A549 (cell line): ENCODE measurements at regions not wholly inside any gene's neighbourhood (a gene's known extent, or its start where the extent isn't known, plus 50 kb on each side); places are given as distances from the start of the nearest gene placed in this dataset.
A peak's percentile ranks its signal among the peaks of the same experiment; 100 is the strongest.

Experiments used
- ATAC-seq, 2 experiments: fragments of 200-7000 bp in 1 of 2; fragments of >200 bp in 1 of 2; cut with Nextera tagmentation in 1 of 2; cut with Tn5 transposase in 1 of 2; 3 replicates each; pipeline versions ENCODE4 v1.8.0 to v1.9.1; 2018 to 2020; ENCODE audit warnings: mild to moderate bottlenecking in 1 of 2, moderate library complexity in 1 of 2
- CTCF ChIA-PET: fragments of 300-600 bp; sonication (Branson Sonifier 250); formaldehyde crosslinking; extraction: SDS; loops from one replicate; lab custom pipeline; 2021; ENCODE audit warnings: antibody characterized with exemption, inconsistent platforms; lab: Yijun Ruan, JAX
- POLR2A ChIA-PET: fragments of 350-600 bp; formaldehyde crosslinking; extraction: SDS; loops from one replicate; lab custom pipeline; 2021; ENCODE audit warnings: antibody characterized with exemption, inconsistent platforms; lab: Yijun Ruan, JAX
- DNase-seq, 2 experiments: peaks; one replicate each; pipeline versions ENCODE4 v3.0.0 to v3.0.0-alpha.2; 2011 to 2016; ENCODE audit warnings: low read depth in 1 of 2, low spot score in 1 of 2
- FAIRE-seq: peaks from 2 replicates; lab custom pipeline; 2011; peaks lifted over from hg19 to GRCh38; lab: Jason Lieb, UNC
- H3K27ac ChIP-seq, 2 experiments: fragments of >200 bp; sonication (Bioruptor Twin); formaldehyde crosslinking; 3 replicates each; pipeline ENCODE4 v1.5.1; 2016 to 2017
- H3K4me1 ChIP-seq: fragments of >200 bp; sonication (Bioruptor Twin); formaldehyde crosslinking; 3 replicates; pipeline ENCODE4 v1.6.1; 2016
- H3K4me2 ChIP-seq: fragments of >200 bp; sonication (Bioruptor Twin); formaldehyde crosslinking; 3 replicates; pipeline ENCODE4 v1.6.1; 2016
- H3K4me3 ChIP-seq: fragments of >200 bp; sonication (Bioruptor Twin); formaldehyde crosslinking; 3 replicates; pipeline ENCODE4 v1.5.1; 2016
- H3K9me3 ChIP-seq: fragments of >200 bp; sonication (Bioruptor Twin); formaldehyde crosslinking; 3 replicates; pipeline ENCODE4 v1.6.1; 2016
- CBX2 ChIP-seq: fragments of 200-600 bp; sonication (generic); IDR thresholded peaks from 2 replicates; pipeline ENCODE4 v1.6.1; 2016; ENCODE audit warnings: low read depth, mild to moderate bottlenecking, borderline replicate concordance
- EHF ChIP-seq: fragments of 250-450 bp; sonication (Bioruptor Pico); IDR thresholded peaks from 2 replicates; pipeline ENCODE4 v1.5.0; 2020; ENCODE audit warnings: mild to moderate bottlenecking
- ESRRA ChIP-seq: fragments of 150-350 bp; IDR thresholded peaks from 2 replicates; pipeline ENCODE4 v1.6.1; 2014; ENCODE audit warnings: mild to moderate bottlenecking, low read length, borderline replicate concordance
- GATA3 ChIP-seq: IDR thresholded peaks from 2 replicates; pipeline ENCODE4 v1.6.1; 2012; ENCODE audit warnings: borderline replicate concordance
- HOXA7 ChIP-seq: fragments of 250-450 bp; sonication (Bioruptor Pico); IDR thresholded peaks from 2 replicates; pipeline ENCODE4 v1.5.0; 2020; ENCODE audit warnings: mild to moderate bottlenecking, moderate library complexity
- HOXB13 ChIP-seq: fragments of 250-450 bp; sonication (Bioruptor Pico); IDR thresholded peaks from 2 replicates; pipeline ENCODE4 v1.5.0; 2020; ENCODE audit warnings: low read depth, mild to moderate bottlenecking, moderate library complexity
- JUNB ChIP-seq: fragments of >200 bp; sonication (Bioruptor Twin); formaldehyde crosslinking; IDR thresholded peaks from 2 replicates; pipeline ENCODE4 v1.6.1; 2016
- NR3C1 ChIP-seq: fragments of >200 bp; sonication (Bioruptor Twin); formaldehyde crosslinking; IDR thresholded peaks from 3 replicates; pipeline ENCODE4 v1.6.1; 2017
- POLR2A ChIP-seq: IDR thresholded peaks from 2 replicates; pipeline ENCODE4 v1.6.1; 2012; ENCODE audit warnings: mild to moderate bottlenecking, low read length
- RARB ChIP-seq: fragments of 250-450 bp; sonication (Bioruptor Pico); IDR thresholded peaks from 2 replicates; pipeline ENCODE4 v1.8.0; 2021; ENCODE audit warnings: mild to moderate bottlenecking, moderate library complexity
- SMC3 ChIP-seq: fragments of >200 bp; sonication (Bioruptor Twin); formaldehyde crosslinking; IDR thresholded peaks from 3 replicates; pipeline ENCODE4 v1.6.1; 2018; ENCODE audit warnings: inconsistent platforms
- SREBF2 ChIP-seq: fragments of 450-650 bp; IDR thresholded peaks from 2 replicates; pipeline ENCODE4 v1.6.1; 2014; ENCODE audit warnings: mild to moderate bottlenecking, moderate library complexity
- TP53 ChIP-seq: fragments of 250-450 bp; sonication (Bioruptor Pico); IDR thresholded peaks from 2 replicates; pipeline ENCODE4 v1.5.0; 2021; ENCODE audit warnings: mild to moderate bottlenecking, moderate library complexity
- ZFP36 ChIP-seq: fragments of 450-650 bp; IDR thresholded peaks from 2 replicates; pipeline ENCODE4 v1.6.1; 2014; ENCODE audit warnings: borderline replicate concordance; ENCODE audit not compliant: partially characterized antibody
- WGBS: methylation state at CpG from one replicate; pipeline ENCODE4 v1.1.6; 2017; ENCODE audit errors: missing lambda C conversion rate; 5-methylcytosine and 5-hydroxymethylcytosine counted together
- TF ChIP-seq, protein P1 (sequence below): IDR thresholded peaks from 2 replicates; pipeline ENCODE4 v1.6.1; 2012
- TF ChIP-seq, protein P2 (sequence below): fragments of 150-350 bp; IDR thresholded peaks from 2 replicates; pipeline ENCODE4 v1.6.1; 2014; ENCODE audit warnings: low read depth, mild to moderate bottlenecking, low read length
- TF ChIP-seq, protein P3 (sequence below): IDR thresholded peaks from 2 replicates; pipeline ENCODE4 v1.6.1; 2012

DNA sequence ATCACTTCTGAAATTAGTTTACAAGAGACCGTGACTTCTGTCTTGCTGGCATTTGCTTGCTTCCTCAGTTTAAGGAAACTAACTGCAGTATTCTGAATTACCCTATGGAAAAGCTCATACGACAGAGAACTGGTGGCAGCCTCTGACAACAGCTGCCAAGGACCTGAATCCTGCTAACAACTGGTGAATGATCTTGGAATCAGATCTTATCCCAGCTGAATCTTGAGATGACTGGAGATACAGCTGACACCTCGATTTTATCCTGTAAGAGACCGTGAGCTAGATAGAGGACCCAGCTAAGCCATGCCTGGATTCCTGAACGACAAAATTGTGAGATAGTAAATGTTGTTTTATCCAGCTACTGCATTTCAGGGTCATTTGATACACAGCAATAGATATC, 202.3 kb downstream of the OGFRL1 start:
- Histone ChIP-seq H3K4me3 (no peak overlapping the region), H3K4me2 (no peak overlapping the region), H3K9me3 (no peaks in the 10 kb centered on the region), H3K4me1 (peaks cover 13% of the 10 kb centered on the region), H3K27ac (no peak overlapping the region)
- FAIRE-seq (no peak), ATAC-seq (no peak), DNase-seq (no peak)
- TF ChIP-seq CBX2 (no peak), EHF (CRISPR knock-in tag) (no peak)
- 90% methylated on average over 4 of the region's 5 CpGs for whole genome bisulfite sequencing
- ChIA-PET CTCF (interaction anchor here (1.1 kb wide), 1 partner anchor 602 kb away, joined by 3 read pairs; no protein-coding TSS in a partner anchor), POLR2A (no interaction called here)

DNA sequence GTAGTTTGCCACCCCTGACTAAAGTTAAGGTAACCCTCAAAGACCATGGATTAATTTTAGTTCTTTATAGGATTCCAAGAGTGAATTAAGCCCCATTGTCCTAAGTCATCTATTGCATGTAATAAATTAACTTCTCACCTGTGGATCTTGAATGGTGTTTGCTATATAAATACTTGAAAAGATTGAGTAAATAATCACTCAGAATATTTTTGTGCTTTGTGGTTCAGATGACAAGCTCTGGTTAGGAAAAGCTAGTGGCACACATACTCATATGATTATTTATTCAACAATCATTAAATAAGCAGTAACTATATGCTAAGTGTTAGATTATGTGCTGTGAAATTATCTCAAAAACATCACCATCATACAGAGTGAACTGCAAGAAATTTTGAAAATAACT, 203.2 kb downstream of the OGFRL1 start:
- ATAC-seq (no peak), FAIRE-seq (no peak), DNase-seq (no peak)
- TF ChIP-seq TP53 (CRISPR knock-in tag) (no peak), RARB (CRISPR knock-in tag) (no peak), JUNB (no peak), SREBF2 (no peak), NR3C1 (no peak), HOXB13 (CRISPR knock-in tag) (no peak), ESRRA (no peak)
- TF ChIP-seq, protein P1, sequence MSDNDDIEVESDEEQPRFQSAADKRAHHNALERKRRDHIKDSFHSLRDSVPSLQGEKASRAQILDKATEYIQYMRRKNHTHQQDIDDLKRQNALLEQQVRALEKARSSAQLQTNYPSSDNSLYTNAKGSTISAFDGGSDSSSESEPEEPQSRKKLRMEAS = no peak
- Histone ChIP-seq H3K4me1 (peaks cover 19% of the 10 kb centered on the region), H3K4me2 (no peak overlapping the region), H3K27ac (no peak overlapping the region), H3K9me3 (no peaks in the 10 kb centered on the region), H3K4me3 (no peak overlapping the region)
- ChIA-PET CTCF (interaction anchor here (1.1 kb wide), 1 partner anchor 11 kb away, joined by 3 read pairs; no protein-coding TSS in a partner anchor), POLR2A (no interaction called here)

DNA sequence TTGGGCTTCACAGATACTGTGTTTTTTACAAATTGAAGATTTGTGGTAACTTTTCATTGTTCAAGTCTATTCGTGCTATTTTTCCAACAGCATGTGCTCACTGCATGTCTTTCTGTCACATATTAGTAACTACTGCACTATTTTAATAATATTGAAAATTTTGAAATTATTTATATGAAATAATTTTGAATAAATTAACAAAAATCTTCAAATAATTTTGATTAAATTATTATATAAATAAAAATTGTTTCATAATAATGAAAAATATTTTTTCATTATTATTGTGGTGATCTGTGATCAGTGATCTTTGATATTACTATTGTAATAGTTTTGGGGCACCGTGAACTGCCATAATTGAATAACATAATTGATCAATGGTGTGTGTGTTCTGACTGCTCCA, 204.1 kb downstream of the OGFRL1 start:
- ATAC-seq (no peak), FAIRE-seq (no peak), DNase-seq (no peak)
- TF ChIP-seq, protein P2, sequence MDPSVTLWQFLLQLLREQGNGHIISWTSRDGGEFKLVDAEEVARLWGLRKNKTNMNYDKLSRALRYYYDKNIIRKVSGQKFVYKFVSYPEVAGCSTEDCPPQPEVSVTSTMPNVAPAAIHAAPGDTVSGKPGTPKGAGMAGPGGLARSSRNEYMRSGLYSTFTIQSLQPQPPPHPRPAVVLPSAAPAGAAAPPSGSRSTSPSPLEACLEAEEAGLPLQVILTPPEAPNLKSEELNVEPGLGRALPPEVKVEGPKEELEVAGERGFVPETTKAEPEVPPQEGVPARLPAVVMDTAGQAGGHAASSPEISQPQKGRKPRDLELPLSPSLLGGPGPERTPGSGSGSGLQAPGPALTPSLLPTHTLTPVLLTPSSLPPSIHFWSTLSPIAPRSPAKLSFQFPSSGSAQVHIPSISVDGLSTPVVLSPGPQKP = no peak
- TF ChIP-seq GATA3 = no peak
- TF ChIP-seq SREBF2 = no peak
- TF ChIP-seq, protein P3, sequence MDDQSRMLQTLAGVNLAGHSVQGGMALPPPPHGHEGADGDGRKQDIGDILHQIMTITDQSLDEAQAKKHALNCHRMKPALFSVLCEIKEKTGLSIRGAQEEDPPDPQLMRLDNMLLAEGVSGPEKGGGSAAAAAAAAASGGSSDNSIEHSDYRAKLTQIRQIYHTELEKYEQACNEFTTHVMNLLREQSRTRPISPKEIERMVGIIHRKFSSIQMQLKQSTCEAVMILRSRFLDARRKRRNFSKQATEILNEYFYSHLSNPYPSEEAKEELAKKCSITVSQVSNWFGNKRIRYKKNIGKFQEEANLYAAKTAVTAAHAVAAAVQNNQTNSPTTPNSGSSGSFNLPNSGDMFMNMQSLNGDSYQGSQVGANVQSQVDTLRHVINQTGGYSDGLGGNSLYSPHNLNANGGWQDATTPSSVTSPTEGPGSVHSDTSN = no peak
- TF ChIP-seq EHF (CRISPR knock-in tag) = no peak
- Histone ChIP-seq H3K4me1 (peaks cover 19% of the 10 kb centered on the region), H3K9me3 (no peaks in the 10 kb centered on the region), H3K4me2 (no peak overlapping the region), H3K4me3 (no peak overlapping the region), H3K27ac (no peak overlapping the region)
- ChIA-PET CTCF (interaction anchor here (0.7 to 1.0 kb wide), 2 partner anchors 10 to 13 kb away, joined by 3 read pairs; no protein-coding TSS in a partner anchor), POLR2A (no interaction called here)
- 51% methylated on average over 2 of the region's 2 CpGs for WGBS

DNA sequence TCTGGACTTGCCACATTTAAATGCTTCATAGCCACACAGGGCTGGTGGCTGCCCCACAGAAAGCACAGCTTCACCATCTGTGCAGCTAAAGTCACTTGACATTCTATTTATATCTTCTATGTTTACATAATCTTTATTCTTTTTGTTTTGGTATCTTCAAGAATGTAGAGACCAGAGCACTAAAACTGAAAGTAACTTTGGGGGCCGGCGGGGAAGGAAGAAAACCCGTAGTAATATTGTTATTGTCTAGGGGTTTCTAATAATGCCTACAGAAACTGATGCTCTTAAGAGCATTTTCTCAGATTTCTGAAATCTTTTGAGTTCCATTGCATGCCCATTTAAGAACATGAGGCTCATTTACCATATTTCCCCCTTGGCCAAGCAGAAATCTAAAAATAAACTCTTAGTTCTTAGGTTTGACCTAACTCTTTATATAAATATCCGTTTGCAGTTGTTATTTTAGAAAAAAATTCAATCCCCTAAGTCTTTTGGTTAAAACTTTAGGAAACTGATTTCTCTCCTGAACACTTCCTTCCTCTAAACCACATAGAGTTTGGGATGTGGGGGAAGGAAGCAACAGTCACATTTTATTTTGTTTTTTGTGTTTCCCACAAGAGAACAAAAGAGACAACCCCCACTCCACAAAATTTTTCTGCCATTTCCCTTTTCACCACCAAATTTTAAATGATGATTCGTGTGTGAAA, 207.6 kb downstream of the OGFRL1 start:
- Histone ChIP-seq H3K27ac (no peak overlapping the region), H3K4me1 (peaks cover 6% of the 10 kb centered on the region; the same call in 2 of the 3 replicates), H3K9me3 (no peaks in the 10 kb centered on the region), H3K4me3 (no peak overlapping the region), H3K4me2 (0 out of 3 replicates have a peak overlapping the region, but pooled peaks have one; percentile 28)
- ATAC-seq (no peak), FAIRE-seq (no peak), DNase-seq (no peak)
- TF ChIP-seq SMC3 = no peak
- TF ChIP-seq ZFP36 = no peak
- no peak for TF ChIP-seq HOXA7
- TF ChIP-seq POLR2A = no peak
- CTCF ChIA-PET = no interaction called here
- POLR2A ChIA-PET = no interaction called here
- 82% methylated on average over 5 of the region's 5 CpGs for WGBS
